Epithelial cell of esophagus (primary cell): ENCODE measurements at regions not wholly inside any gene's neighbourhood (a gene's known extent, or its start where the extent isn't known, plus 50 kb on each side); places are given as distances from the start of the nearest gene placed in this dataset.

Experiments
- DNase-seq: peaks from one replicate; pipeline ENCODE4 v3.0.0; 2010; ENCODE audit warnings: low read depth
- H3K4me3 ChIP-seq: 2 replicates; pipeline ENCODE4 v1.5.1; 2011; ENCODE audit warnings: mild to moderate bottlenecking, low read length, control low read depth
- TF ChIP-seq, protein P1 (sequence below): IDR thresholded peaks from 2 replicates; pipeline ENCODE4 v1.5.1; 2011; ENCODE audit warnings: low read depth, mild to moderate bottlenecking, low read length, control low read depth, inconsistent platforms; ENCODE audit not compliant: insufficient read depth; ENCODE audit errors: missing control alignments

DNA sequence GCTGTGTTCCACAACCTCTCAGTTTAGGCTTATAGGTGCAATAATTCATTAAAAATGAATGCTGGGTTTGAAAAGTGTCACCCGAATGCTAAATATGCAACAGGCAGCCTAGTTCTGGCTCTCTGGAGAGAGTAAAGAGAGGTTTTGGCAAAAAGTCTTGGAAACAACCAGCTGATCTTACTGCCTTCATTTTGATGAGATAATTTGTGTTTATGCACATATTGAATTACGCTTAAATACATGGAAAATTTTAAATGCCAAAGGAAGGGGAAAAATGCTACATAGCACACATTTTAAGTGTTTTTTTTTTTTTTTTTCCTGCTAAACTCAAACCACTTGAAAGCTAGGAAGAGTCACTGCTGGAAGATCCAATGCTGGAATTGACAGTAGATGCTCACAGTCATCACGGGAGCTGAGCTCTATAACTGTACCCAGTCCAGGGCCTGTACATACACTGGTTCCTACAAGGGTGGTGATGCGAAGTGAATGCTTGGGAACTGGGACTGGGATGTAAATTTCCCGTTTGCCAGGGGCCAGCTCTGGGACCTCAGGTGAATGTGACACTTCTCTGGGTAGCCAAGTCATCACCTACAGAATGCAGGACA is 151.5 kb downstream of the PFKFB3 start:
- TF ChIP-seq, protein P1, sequence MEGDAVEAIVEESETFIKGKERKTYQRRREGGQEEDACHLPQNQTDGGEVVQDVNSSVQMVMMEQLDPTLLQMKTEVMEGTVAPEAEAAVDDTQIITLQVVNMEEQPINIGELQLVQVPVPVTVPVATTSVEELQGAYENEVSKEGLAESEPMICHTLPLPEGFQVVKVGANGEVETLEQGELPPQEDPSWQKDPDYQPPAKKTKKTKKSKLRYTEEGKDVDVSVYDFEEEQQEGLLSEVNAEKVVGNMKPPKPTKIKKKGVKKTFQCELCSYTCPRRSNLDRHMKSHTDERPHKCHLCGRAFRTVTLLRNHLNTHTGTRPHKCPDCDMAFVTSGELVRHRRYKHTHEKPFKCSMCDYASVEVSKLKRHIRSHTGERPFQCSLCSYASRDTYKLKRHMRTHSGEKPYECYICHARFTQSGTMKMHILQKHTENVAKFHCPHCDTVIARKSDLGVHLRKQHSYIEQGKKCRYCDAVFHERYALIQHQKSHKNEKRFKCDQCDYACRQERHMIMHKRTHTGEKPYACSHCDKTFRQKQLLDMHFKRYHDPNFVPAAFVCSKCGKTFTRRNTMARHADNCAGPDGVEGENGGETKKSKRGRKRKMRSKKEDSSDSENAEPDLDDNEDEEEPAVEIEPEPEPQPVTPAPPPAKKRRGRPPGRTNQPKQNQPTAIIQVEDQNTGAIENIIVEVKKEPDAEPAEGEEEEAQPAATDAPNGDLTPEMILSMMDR, result no peak
- DNase-seq, result no peak
- H3K4me3 ChIP-seq, result no peak overlapping the region

DNA sequence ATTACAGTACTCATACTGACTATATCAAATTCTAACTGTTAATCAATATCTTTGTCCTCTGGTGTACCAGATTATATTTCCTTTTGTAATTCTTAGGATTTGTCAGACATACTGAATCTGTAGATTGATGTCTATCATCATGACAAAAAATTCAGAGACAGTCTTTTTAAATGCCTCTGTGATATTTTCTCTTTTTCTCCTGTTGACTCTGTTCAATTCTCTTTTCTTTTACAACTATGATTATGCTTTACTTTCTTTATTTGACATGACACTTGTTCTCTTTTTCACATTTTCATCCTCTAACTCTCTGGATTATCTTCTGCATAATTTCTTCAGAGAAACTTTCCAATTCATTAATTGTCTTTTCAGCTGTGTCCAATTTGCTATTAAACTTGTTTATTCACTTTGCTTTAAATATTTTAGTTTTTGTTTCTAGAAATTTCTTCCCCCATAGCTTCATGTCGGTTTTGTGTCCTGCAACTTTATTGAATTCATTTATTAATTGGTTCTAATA is 153.6 kb downstream of the PFKFB3 start:
- DNase-seq, result no peak
- H3K4me3 ChIP-seq, result no peak overlapping the region
- TF ChIP-seq, protein P1, result no peak

DNA sequence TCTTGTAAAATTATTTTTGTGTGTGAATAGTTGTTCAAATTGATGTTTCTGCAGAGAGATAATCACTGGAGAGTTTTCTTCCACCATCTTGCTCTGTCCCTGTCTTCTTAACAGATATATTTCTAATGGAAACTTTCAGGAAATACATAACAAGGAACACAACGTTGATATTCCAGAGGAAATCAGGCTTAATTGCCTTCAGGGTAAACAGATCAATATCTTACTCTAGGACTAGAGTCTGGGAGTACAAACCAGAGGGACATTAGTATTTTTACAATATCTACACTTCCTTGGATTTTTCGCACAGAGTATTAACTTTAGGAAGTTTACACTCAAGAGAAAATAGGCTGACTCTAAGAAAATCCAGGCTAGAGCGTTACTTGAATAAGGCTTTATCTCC is 159.1 kb downstream of the PFKFB3 start:
- DNase-seq, result no peak
- TF ChIP-seq, protein P1, result no peak
- H3K4me3 ChIP-seq, result no peak overlapping the region

DNA sequence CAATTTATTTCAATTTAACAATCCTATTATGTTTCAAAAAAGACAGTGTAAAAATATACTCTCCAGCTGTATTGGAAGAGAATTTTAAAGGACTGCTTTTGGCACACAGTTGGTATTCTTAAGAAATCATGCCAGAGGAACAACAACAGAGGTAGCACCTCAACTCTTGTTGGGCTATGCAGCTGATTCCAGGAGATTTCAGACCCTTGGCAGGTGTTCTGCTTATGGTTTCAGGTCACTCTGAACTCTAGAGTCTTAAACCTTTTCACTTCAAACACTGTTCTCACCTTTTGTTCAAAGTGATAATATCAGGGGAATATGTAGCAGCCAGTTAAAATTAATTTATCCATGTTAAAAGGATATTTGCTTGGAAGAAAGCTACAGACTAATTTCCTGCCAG is 160.1 kb downstream of the PFKFB3 start:
- no peak for DNase-seq
- TF ChIP-seq, protein P1, result no peak
- no peak overlapping the region for H3K4me3 ChIP-seq

DNA sequence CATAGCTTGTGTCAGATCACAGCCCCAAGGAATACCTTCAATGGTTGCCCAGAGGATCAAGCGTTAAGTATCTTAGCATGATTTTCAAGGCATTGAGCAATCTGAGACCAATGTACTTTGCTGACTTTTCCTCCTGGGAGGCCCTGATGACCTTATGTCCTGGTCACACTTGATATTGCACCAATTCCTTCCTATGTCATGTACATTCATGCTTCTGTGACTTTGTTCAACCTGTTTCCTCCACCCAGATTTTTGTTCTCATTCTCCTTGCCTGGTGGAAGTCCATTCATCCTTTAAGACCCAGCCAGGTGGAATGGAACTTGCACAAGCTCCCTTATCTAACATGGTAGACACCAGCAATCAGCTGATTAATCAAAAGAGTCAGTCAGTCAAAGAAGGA is 160.8 kb downstream of the PFKFB3 start:
- TF ChIP-seq, protein P1, result no peak
- no peak for DNase-seq
- no peak overlapping the region for H3K4me3 ChIP-seq

DNA sequence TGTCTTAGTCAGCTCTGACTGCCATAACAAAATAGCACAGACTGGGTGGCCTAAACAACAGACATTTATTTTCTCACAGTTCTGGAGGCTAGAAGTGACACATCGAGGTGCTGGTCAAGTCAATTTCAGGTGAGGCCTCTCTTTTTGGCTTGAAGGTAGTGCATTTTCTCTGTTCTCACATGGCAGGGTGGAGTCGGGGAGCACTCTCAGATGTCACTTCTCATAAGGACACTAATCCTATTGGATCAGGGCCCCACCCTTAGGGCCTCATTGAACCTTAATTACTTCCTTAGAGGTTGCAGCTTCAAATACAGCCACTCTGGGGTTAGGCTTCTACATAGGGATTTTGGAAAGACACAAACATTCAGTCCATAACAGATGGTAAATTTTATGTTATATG is 161.6 kb downstream of the PFKFB3 start:
- H3K4me3 ChIP-seq, result no peak overlapping the region
- TF ChIP-seq, protein P1, result no peak
- no peak for DNase-seq

DNA sequence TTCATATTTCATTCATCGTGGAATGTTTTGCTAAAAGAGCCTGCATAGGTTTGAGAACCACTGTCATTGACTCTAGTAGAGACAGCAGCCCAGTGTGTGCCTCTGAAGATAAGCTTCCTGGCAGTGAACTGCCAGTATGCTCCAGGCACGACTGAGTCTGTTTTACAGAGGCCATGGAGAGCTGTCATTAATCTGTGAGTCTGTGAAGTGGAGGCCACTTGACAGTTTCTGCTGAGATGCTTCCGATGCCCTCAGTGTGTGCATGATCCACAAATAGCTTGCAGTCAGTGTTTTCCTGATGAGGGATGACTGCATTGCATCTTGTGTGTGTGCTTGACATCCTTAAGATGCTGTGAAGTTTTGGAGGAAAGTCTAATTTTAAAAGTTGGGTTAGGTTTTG is 162.2 kb downstream of the PFKFB3 start:
- no peak overlapping the region for H3K4me3 ChIP-seq
- DNase-seq, result no peak
- TF ChIP-seq, protein P1, result no peak
